IMR-90 (cell line): ENCODE measurements at regions not wholly inside any gene's neighbourhood (a gene's known extent, or its start where the extent isn't known, plus 50 kb on each side); places are given as distances from the start of the nearest gene placed in this dataset.

ENCODE experiments used
- ATAC-seq: fragments of 200-7000 bp; cut with Tn5 transposase; 2 replicates; pipeline ENCODE4 v1.9.1; 2020; ENCODE audit warnings: low read depth, mild to moderate bottlenecking, moderate library complexity
- BruUV-seq: library from RNA; stranded (reverse); fragments of 400-500 nt; replicated peaks from 2 replicates; lab custom pipeline; 2021; lab: Mats Ljungman, UMichigan
- CTCF ChIA-PET: fragments of 300-600 bp; formaldehyde crosslinking; extraction: SDS; loops from one replicate; lab custom pipeline; 2021; ENCODE audit warnings: antibody characterized with exemption; lab: Yijun Ruan, JAX
- POLR2A ChIA-PET: fragments of 300-600 bp; sonication (Branson Sonifier 250); formaldehyde crosslinking; loops from one replicate; lab custom pipeline; 2022; ENCODE audit warnings: antibody characterized with exemption; ENCODE audit not compliant: unreplicated experiment; lab: Charles Lee
- DNase-seq: peaks from one replicate; pipeline ENCODE4 v3.0.0; 2013
- H2AFZ ChIP-seq: replicated peaks from 2 replicates; pipeline ENCODE3; 2013; ENCODE audit warnings: low read length, mild to moderate bottlenecking; ENCODE audit not compliant: poor library complexity
- H2AK5ac ChIP-seq: 2 replicates; pipeline ENCODE4 v1.6.1; 2013; ENCODE audit warnings: low read depth, low read length, inconsistent platforms
- H2AK9ac ChIP-seq: replicated peaks from 2 replicates; pipeline ENCODE3; 2013; ENCODE audit warnings: mild to moderate bottlenecking, low read depth, low read length, moderate library complexity; ENCODE audit not compliant: poor library complexity
- H2BK120ac ChIP-seq: 2 replicates; pipeline ENCODE4 v1.6.1; 2013; ENCODE audit warnings: low read depth, low read length, inconsistent platforms
- H2BK15ac ChIP-seq: 3 replicates; pipeline ENCODE4 v1.6.1; 2013; ENCODE audit warnings: low read depth, low read length, inconsistent platforms
- H2BK20ac ChIP-seq: 2 replicates; pipeline ENCODE4 v1.6.1; 2013; ENCODE audit warnings: low read depth, mild to moderate bottlenecking, inconsistent platforms, low read length, moderate library complexity
- H2BK5ac ChIP-seq: 2 replicates; pipeline ENCODE4 v1.6.1; 2013; ENCODE audit warnings: mild to moderate bottlenecking, low read depth, low read length, inconsistent platforms; ENCODE audit not compliant: poor library complexity, severe bottlenecking
- H3K14ac ChIP-seq: replicated peaks from 2 replicates; pipeline ENCODE4 v1.6.1; 2013; ENCODE audit warnings: low read depth, low read length, inconsistent platforms
- H3K18ac ChIP-seq: 2 replicates; pipeline ENCODE4 v1.6.1; 2013; ENCODE audit warnings: low read depth, low read length, control low read depth
- H3K23ac ChIP-seq: 2 replicates; pipeline ENCODE4 v1.6.1; 2013; ENCODE audit warnings: low read depth, low read length, inconsistent platforms
- H3K27ac ChIP-seq: 2 replicates; pipeline ENCODE4 v1.5.1; 2013; ENCODE audit warnings: mild to moderate bottlenecking, control low read depth, low read length; ENCODE audit not compliant: insufficient read depth
- H3K27me3 ChIP-seq: 2 replicates; pipeline ENCODE4 v1.6.1; 2013; ENCODE audit warnings: low read length; ENCODE audit not compliant: control insufficient read depth, insufficient read depth
- H3K36me3 ChIP-seq: 2 replicates; pipeline ENCODE4 v1.6.1; 2013; ENCODE audit warnings: low read length, mixed read lengths; ENCODE audit not compliant: control insufficient read depth, insufficient read depth
- H3K4ac ChIP-seq: 2 replicates; pipeline ENCODE4 v1.6.1; 2013; ENCODE audit warnings: low read depth, low read length, inconsistent platforms
- H3K4me1 ChIP-seq: 2 replicates; pipeline ENCODE4 v1.6.1; 2013; ENCODE audit warnings: low read length, mixed read lengths; ENCODE audit not compliant: control insufficient read depth, insufficient read depth
- H3K4me2 ChIP-seq: 2 replicates; pipeline ENCODE4 v1.6.1; 2013; ENCODE audit warnings: low read depth, mild to moderate bottlenecking, control low read depth, low read length, moderate library complexity
- H3K4me3 ChIP-seq: 2 replicates; pipeline ENCODE4 v1.5.1; 2013; ENCODE audit warnings: low read depth, mild to moderate bottlenecking, control low read depth, low read length, moderate library complexity; ENCODE audit not compliant: insufficient read depth
- H3K56ac ChIP-seq: 2 replicates; pipeline ENCODE4 v1.6.1; 2013; ENCODE audit warnings: low read length, inconsistent platforms; ENCODE audit not compliant: insufficient read depth; ENCODE audit errors: extremely low read depth
- H3K79me1 ChIP-seq, 2 experiments: 2 replicates each; pipeline ENCODE4 v1.6.1; 2013; ENCODE audit warnings: low read length in 2 of 2, inconsistent platforms in 1 of 2, low read depth in 1 of 2
- H3K9ac ChIP-seq: 2 replicates; pipeline ENCODE4 v1.6.1; 2013; ENCODE audit warnings: low read depth, low read length, control low read depth
- H3K9me1 ChIP-seq: 2 replicates; pipeline ENCODE4 v1.6.1; 2013; ENCODE audit warnings: low read length, inconsistent platforms; ENCODE audit not compliant: insufficient read depth
- H3K9me3 ChIP-seq: 2 replicates; pipeline ENCODE4 v1.6.1; 2013; ENCODE audit warnings: low read length; ENCODE audit not compliant: control insufficient read depth, insufficient read depth
- H4K20me1 ChIP-seq: 2 replicates; pipeline ENCODE4 v1.6.1; 2013; ENCODE audit warnings: low read length, inconsistent platforms; ENCODE audit not compliant: insufficient read depth
- H4K5ac ChIP-seq: 2 replicates; pipeline ENCODE4 v1.6.1; 2013; ENCODE audit warnings: mild to moderate bottlenecking, low read depth, low read length, control low read depth
- H4K8ac ChIP-seq, 2 experiments: 2 replicates each; pipeline ENCODE4 v1.6.1; 2013; ENCODE audit warnings: low read depth in 2 of 2, low read length in 2 of 2, control low read depth in 1 of 2, inconsistent platforms in 1 of 2
- H4K91ac ChIP-seq: 2 replicates; pipeline ENCODE4 v1.6.1; 2013; ENCODE audit warnings: low read depth, low read length, inconsistent platforms; ENCODE audit not compliant: insufficient read depth
- CEBPB ChIP-seq: IDR thresholded peaks from 2 replicates; pipeline ENCODE4 v1.6.1; 2012; ENCODE audit warnings: low read depth, low read length, improper control_type of control experiment
- POLR2A ChIP-seq: IDR thresholded peaks from 2 replicates; pipeline ENCODE4 v1.6.1; 2012; ENCODE audit warnings: mild to moderate bottlenecking, low read depth, low read length
- WGBS, 2 experiments: methylation state at CpG; one replicate each; pipeline versions ENCODE4 v1.1.5 to v1.1.7; 2013; ENCODE audit warnings: missing lambda C conversion rate in 2 of 2; ENCODE audit not compliant: insufficient read length in 1 of 2; ENCODE audit errors: extremely low coverage in 2 of 2; 5-methylcytosine and 5-hydroxymethylcytosine counted together
- dilution Hi-C: fragments of 300-500 bp; cut with HindIII; formaldehyde crosslinking; loops from one replicate; pipeline ENCODE4 v1.14.3; 2018; ENCODE audit warnings: low sequenced_read_pairs; ENCODE audit not compliant: unreplicated experiment
- in situ Hi-C: fragments of 300-500 bp; cut with MboI; formaldehyde crosslinking; loops from 3 replicates; pipeline ENCODE4 v1.14.3; 2019; ENCODE audit warnings: low sequenced_read_pairs, inconsistent platforms, mixed read lengths
- intact Hi-C: fragments of 100-400 bp; cut with micrococcal nuclease; formaldehyde crosslinking; loops from 2 replicates; pipeline ENCODE4 v1.10.0; 2022

DNA sequence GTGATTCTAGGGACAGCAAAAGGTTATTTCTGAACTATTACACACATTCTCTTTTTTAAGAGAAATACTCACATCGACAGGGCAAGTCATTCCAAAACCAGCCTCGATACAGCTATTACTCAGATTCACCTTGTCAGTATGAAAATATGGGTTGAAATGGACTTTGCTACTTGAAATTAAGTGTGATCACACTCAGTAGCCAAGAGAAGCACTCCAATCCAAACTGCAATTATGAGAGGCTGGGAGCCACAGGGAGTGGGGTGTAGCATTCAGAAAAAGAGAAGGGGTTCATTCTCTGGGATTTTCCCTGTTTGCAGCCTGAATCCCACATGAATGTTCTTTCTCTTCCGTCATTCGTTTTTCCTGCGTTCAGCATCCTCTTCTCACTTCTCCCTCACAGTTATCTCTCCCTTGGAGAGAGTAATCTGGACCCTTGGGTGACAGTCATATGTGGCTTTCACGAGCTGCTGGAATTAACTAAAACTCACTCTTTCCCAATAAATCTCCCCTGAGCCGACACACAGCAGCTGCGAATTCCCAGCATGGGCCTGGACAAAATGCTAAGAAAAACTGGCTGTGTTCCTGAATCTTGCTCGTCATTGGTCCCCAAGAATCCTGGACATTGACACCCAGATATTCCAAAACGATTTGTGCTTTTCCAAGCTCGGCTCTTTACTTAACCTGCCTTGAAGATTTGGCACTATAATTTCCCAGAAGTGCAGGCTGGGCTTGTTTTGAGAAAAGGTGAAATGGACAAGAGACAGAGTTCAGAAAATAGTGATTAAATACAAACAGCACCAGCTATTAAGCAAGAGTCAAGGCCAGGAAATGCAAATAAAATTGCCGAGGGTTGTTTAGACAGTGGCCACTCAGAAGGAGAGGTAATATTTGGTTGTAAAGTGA, 199.5 kb upstream of the PLEKHG7 start:
- no peaks in the 10 kb centered on the region for H3K9me3 ChIP-seq
- H3K4me3 ChIP-seq: no peak overlapping the region
- ChIA-PET CTCF (interaction anchor here (0.7 to 1.5 kb wide), 4 partner anchors 26 to 912 kb away, joined by 3 to 5 read pairs (median 4); no protein-coding TSS in a partner anchor), POLR2A (interaction anchor here (0.6 kb wide), 1 partner anchor 424 kb away, joined by 3 read pairs; no protein-coding TSS in a partner anchor)
- H2AK5ac ChIP-seq: no peak overlapping the region
- TF ChIP-seq POLR2A: no peak
- peak; percentile 22; the same call in 1 of the 2 replicates for TF ChIP-seq CEBPB
- in situ Hi-C loops: no loop called here
- peak overlapping the region; percentile 6; the same call in 1 of the 2 replicates for H3K18ac ChIP-seq
- dilution Hi-C loops: no loop called here
- H2AK9ac ChIP-seq: no peak overlapping the region
- no peaks in the 10 kb centered on the region for H4K20me1 ChIP-seq
- H3K56ac ChIP-seq: no peak overlapping the region
- DNase-seq: no peak
- ATAC-seq: peak; percentile 25; the same call in 1 of the 2 replicates
- no peaks in the 10 kb centered on the region for H3K36me3 ChIP-seq
- H3K79me1 ChIP-seq: no peaks in the 10 kb centered on the region
- no peak overlapping the region for H2BK20ac ChIP-seq
- peak overlapping the region; percentile 48; the same call in 1 of the 2 replicates for H3K27ac ChIP-seq
- H4K8ac ChIP-seq: peak overlapping the region in 1 of 2 experiments; percentile 100; a peak in 1 of 4 replicates
- no peak overlapping the region for H3K4ac ChIP-seq
- H2AFZ ChIP-seq: no peak overlapping the region
- H3K9me1 ChIP-seq: no peaks in the 10 kb centered on the region
- BruUV-seq: no TSS peak
- peaks cover 22% of the 10 kb centered on the region for H3K4me1 ChIP-seq
- no peak overlapping the region for H2BK120ac ChIP-seq
- peak overlapping the region; percentile 59 for H4K5ac ChIP-seq
- no CpG with 5 or more reads among the region's 12 CpGs for WGBS, 2 experiments
- H3K27me3 ChIP-seq: no peaks in the 10 kb centered on the region
- H2BK15ac ChIP-seq: no peak overlapping the region
- no peak overlapping the region for H2BK5ac ChIP-seq
- H3K14ac ChIP-seq: no peak overlapping the region
- peak overlapping the region; percentile 63 for H3K4me2 ChIP-seq
- intact Hi-C loops: loop anchor here (2.0 kb wide), 1 partner anchor 356 kb away; no protein-coding TSS in a partner anchor
- H4K91ac ChIP-seq: no peak overlapping the region
- H3K9ac ChIP-seq: 0 out of 2 replicates have a peak overlapping the region, but pooled peaks have one; percentile 14
- H3K23ac ChIP-seq: no peak overlapping the region
